GM12891 (cell line): ENCODE measurements at regions not wholly inside any gene's neighbourhood (a gene's known extent, or its start where the extent isn't known, plus 50 kb on each side); places are given as distances from the start of the nearest gene placed in this dataset.

Experiments
- DNase-seq: peaks from one replicate; pipeline ENCODE4 v3.0.0; 2011; ENCODE audit warnings: low spot score; ENCODE audit not compliant: insufficient read length
- FAIRE-seq: peaks from 2 replicates; lab custom pipeline; 2011; peaks lifted over from hg19 to GRCh38; lab: Jason Lieb, UNC
- PAX5 ChIP-seq: IDR thresholded peaks from 2 replicates; pipeline ENCODE4 v1.6.1; 2011; ENCODE audit warnings: low read length, moderate library complexity, mild to moderate bottlenecking; ENCODE audit not compliant: insufficient read depth, severe bottlenecking
- POLR2A ChIP-seq: IDR thresholded peaks from 2 replicates; pipeline ENCODE4 v1.6.1; 2011; ENCODE audit warnings: low read depth, low read length, control low read depth
- POLR2AphosphoS5 ChIP-seq: IDR thresholded peaks from 2 replicates; pipeline ENCODE4 v1.6.1; 2011; ENCODE audit warnings: low read depth, low read length, control low read depth
- POU2F2 ChIP-seq: IDR thresholded peaks from 2 replicates; pipeline ENCODE4 v1.6.1; 2011; ENCODE audit warnings: low read depth, mild to moderate bottlenecking, control low read depth, low read length, moderate library complexity
- SPI1 ChIP-seq: IDR thresholded peaks from 2 replicates; pipeline ENCODE4 v1.6.1; 2011; ENCODE audit warnings: low read depth, low read length, control low read depth
- TAF1 ChIP-seq: IDR thresholded peaks from 2 replicates; pipeline ENCODE4 v1.6.1; 2011; ENCODE audit warnings: low read depth, low read length, control low read depth

- TF ChIP-seq POU2F2 = no peak
- TF ChIP-seq POLR2A = no peak
- no peak for TF ChIP-seq TAF1
- TF ChIP-seq POLR2AphosphoS5 = no peak
- no peak for TF ChIP-seq PAX5
- TF ChIP-seq SPI1 = no peak
- FAIRE-seq (no peak), DNase-seq (no peak)
These were observed 181.8 kb upstream of the PITX1 start for GRCh38 chr5:135215617-135216470.

DNA sequence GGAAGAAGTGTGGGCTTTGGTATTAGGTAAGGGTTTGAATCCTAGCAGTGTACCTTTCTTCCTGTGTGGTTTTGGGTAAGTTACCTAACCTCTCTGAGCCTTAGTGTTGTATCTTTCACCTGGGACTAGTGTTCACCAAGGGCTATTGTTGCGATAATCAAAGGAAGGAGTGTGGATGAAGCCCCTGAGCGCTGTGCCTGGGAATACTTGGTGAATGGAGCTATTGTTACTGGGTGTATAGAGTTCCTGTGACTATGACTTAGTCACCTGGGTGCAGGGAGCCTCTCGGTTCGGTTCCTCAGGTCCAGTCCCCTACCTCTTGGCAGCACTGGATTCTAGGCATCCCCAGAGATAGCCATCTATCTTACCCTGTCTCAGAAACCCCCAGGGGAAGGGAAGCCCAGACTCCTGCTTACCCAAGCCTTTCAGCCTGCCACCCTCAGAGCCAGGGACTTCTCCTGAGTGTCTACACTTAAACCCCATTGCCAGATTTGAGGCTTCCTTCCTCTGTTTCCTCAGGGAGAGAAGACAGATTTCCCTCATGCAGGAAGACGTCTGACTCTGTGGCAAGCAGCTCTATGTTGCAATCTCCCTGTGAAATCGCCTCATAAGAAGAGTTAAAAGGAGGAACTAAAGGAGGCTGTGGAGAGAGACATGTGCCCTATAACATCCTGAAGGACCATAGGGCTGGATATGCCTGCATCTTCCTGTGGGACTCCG lies 181.0 kb upstream of the PITX1 start:
- no peak for TF ChIP-seq SPI1
- DNase-seq = no peak

DNA sequence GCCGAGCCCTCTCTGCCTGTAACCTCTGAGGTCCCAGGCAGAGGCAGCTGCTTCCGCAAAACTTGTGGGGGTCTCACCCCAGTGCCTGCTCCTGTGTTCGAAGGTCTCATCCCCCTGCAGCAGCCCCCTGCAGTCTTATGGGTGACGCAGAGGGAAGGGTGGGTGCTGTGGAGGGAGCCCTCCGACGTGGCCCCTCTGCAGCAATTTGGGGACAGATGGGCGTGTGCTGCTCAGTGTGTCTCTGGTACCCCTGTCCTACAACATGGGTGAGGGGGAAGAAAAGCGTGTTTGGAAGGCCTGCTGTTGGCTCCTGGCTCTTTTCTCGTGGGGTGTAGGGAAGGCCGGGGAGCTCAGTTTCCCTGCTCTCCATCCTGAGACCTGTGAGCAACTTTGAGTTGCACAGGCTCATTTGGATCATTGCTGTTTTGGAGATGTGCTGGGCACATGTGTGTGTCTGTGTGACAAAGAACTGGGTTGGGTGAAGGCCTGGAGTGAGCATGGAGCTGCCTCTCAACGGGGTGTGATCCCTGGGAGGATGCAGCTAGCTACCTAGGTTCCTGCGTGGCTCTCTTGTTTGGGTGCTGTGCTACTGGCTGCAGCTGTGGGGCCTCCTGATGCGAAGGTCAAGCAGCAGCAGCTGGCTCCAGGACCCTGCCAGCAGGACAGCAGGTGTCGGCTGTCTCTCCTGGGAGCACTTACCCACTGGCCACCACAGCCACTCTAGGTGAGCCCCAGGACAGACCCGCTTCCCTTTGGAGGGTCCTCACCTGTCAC lies 179.6 kb upstream of the PITX1 start:
- no peak for DNase-seq
- FAIRE-seq = no peak
- no peak for TF ChIP-seq POLR2A
- TF ChIP-seq POLR2AphosphoS5 = no peak

More for the DNA sequence above, 181.0 kb upstream of the PITX1 start:
- no peak for FAIRE-seq

GRCh38 chr5:135213027-135213386 lies 179.0 kb upstream of the PITX1 start:
- no peak for FAIRE-seq
- no peak for DNase-seq
- TF ChIP-seq POLR2AphosphoS5 (no peak), SPI1 (no peak), POLR2A (no peak), POU2F2 (no peak), TAF1 (no peak), PAX5 (no peak)

DNA sequence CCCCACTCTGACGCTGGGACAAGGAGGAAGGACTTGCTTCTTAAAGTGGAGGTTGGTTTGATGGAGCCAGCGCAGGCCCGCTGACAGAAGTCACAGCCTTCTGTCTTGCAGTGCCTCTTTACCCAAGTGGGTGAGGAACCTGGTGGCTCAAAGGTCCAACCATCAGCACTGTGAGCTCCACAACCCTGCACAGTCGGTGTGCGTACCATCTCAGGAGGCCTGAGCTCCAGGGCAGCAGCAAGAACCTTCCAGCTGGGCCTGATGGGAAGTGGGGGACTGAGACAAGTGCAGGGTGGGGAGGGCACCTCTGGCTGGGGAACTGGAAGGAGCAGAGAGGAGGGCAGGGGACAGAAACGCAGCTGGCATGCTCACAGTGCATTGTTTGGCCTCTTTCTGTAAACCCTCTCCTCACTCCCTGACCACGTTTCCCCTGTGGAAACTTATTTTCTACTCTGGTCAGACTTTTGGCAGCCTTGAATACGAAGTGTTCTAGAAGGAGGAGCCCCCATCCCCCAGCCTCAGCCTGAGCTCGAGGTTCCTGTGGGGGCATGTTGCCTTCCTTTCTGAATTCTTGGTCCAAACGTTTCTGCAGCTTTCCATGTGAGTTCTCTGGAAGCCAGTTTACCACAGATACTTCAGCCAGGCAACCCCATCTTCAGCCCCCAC lies 178.5 kb upstream of the PITX1 start:
- TF ChIP-seq POLR2A (no peak), POLR2AphosphoS5 (no peak), SPI1 (no peak), TAF1 (no peak), PAX5 (no peak), POU2F2 (no peak)
- no peak for DNase-seq
- no peak for FAIRE-seq

DNA sequence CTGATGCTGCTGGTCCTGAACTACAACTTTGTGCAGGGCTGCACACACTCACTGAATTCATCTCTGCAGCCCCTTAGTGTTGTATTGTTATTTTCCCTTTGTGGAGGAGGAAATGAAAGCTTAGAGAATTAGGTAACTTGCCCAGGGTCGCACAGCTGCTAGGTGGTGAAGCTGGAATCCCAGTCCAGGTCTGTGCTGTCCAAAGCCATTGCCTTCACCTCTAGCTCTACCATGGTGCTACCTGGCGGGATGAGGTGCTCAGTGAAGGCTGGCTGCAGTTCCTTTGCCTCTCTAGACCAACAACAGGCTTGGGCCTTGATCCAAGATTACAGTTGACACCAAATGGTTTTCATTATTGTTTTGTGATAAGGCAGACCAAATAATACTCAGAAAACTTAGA lies 177.8 kb upstream of the PITX1 start:
- TF ChIP-seq POU2F2 = no peak
- no peak for TF ChIP-seq PAX5
- TF ChIP-seq SPI1 = no peak
- no peak for TF ChIP-seq POLR2A
- no peak for TF ChIP-seq TAF1
- TF ChIP-seq POLR2AphosphoS5 = no peak
- no peak for DNase-seq
- no peak for FAIRE-seq

DNA sequence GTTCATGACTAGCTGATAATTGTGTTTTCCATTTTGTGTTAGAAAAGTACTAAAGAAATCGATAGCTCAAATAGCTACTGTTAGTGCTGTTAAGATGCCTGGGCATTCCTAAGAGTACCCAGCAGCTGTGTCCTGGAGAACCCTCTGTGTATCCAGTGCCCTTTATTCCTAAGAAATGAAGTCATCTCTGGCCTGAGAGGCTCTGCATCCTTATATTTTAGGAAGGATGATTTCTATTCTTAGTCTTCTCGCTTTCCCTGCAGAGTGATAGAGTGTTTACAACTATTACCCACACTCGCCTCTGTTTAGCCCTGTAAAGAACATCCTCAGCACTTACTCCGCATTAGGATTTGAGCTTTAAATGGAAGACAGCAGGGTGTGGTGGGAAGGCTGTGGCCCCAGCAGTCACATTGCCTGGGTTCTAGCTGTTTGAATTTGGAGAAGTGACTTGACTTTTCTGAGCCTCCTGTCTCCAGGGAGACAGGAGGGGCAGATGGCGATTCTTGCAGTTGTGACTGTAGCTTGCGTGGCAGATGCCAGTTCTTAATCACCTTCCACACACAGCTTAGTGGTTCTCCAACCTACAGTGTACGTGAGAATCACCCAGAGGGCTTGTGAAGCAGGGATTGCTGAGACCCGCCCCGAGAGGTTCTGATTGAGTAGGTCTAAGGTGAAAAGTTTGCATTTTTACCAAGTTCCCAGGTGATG lies 177.2 kb upstream of the PITX1 start:
- FAIRE-seq (no peak), DNase-seq (no peak)
- TF ChIP-seq TAF1 = no peak
- TF ChIP-seq POLR2AphosphoS5 = no peak
- TF ChIP-seq SPI1 = no peak
- TF ChIP-seq POLR2A = no peak
- TF ChIP-seq PAX5 = no peak
- no peak for TF ChIP-seq POU2F2

GRCh38 chr5:135210286-135211055 lies 176.4 kb upstream of the PITX1 start:
- DNase-seq (no peak), FAIRE-seq (no peak)
- no peak for TF ChIP-seq POLR2A
